ENCODE measurements at regions not wholly inside any gene's neighbourhood (a gene's known extent, or its start where the extent isn't known, plus 50 kb on each side); places are given as distances from the start of the nearest gene placed in this dataset.
"Not testable (repeated sequence)": the region's sequence is repeated elsewhere in the genome, so short reads cannot be mapped to it uniquely, and the experiment has no call there.

DNA sequence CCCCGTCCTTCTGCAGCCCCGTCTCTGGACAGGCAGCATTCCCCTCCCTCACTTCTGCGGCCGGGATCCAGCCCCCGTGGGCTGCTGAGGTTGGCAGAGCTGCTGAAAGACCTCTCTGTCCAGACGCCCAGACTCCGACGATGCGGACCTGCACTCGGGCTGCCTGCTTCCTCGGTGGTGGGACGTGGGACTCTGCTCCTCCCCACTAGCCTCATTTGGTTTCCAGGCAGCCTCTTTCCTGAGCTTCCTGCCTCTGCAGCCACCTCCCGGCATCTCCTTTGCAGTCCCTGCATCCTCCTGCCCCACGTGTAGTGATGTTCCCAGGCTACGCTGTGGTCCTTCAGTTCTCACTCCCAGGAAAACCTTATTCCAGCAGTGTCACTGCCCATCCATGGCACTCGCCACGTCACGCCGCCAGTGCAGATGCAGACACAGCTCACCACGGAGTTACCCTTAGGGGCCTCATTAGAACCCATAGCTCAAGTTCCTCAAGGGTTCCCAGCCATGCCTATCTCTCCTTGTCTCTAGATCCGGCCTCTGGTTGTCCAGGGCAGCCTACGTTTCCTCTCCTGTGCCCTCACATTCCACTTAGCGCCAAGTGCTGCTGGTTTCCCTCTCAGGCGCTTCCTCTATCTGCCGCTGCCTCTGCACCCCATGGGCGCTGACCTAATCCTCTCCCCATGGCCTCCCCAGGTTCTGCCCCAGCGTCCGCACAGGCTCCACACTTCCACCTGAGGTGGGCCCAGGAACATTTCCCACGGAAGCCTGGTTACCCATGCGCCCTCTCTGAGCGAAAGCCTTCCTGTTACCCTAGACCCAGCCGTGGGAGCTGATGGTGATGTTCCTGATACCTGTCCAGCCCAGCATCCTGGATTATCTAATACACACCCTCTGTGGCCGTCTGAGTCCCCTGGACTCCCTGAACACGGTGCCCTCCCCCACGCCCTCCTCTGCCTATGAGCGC lies 318.3 kb upstream of the MYT1L start:
- no peak for DNase-seq

DNA sequence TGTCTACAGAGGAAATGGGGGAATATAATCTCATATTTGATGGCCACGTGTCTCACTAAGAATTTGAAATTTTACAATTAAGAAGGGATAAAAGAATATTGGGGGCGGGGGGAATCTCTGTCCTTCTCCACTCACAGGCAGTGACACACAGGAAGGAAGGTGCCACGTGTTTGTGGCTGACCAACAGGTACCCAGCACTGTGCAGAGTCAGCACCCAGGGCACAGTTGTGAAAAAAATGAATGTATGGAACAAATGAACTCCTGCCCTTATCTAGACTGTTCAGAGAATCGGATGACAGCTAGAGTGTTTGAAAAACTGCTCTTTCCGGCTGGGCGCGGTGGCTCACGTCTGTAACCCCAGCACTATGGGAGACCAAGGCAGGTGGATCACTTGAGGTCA lies 317.0 kb upstream of the MYT1L start:
- no peak for DNase-seq

DNA sequence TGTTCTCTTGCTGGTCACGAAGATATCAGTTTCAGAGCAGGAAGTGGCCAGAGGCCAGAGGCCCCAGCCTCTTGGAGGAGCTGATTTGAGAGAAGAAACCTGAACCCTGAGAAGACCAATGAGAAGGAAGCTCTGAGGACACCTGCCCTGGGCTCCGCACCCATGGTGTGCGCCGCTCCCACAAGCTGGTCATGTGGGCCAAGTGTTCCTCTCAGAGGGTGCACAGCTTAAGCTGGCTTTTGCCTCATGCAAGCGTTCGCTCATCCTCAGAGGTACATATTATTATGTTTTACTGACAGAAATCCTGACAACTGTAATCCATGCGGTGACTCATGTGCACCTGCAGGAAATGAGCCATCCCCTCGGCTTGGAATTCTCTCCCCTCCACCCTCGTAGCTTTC lies 316.1 kb upstream of the MYT1L start:
- no peak for DNase-seq

DNA sequence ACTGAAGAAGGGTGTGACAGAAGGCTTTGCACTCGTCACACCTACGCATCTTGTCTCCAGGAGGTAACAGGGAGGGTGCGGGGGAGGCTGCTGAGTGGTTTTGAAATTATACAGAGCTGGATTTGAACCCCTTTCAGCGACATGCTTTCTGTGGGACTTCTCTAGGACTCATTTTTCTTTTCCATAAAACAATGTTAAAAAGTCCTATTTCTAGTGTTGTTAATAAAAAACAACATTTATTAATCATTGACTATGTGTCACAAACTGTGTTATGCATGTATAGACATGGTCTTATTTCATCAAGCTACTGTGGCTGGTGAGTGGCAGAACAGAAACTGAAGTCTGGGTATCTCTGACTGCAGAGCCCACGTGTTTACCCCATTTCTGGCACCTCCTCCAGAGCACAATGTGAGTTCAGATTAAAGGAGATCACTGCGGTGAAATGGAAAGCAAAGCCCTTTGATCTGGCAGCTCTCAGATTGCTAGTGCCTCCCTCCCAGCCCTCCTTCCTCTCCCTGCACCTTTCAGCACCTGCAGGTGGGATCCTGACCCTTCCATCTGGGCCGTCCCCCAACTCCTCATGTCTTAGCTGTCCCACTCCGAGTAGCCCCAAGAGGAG lies 315.5 kb upstream of the MYT1L start:
- DNase-seq, result no peak

DNA sequence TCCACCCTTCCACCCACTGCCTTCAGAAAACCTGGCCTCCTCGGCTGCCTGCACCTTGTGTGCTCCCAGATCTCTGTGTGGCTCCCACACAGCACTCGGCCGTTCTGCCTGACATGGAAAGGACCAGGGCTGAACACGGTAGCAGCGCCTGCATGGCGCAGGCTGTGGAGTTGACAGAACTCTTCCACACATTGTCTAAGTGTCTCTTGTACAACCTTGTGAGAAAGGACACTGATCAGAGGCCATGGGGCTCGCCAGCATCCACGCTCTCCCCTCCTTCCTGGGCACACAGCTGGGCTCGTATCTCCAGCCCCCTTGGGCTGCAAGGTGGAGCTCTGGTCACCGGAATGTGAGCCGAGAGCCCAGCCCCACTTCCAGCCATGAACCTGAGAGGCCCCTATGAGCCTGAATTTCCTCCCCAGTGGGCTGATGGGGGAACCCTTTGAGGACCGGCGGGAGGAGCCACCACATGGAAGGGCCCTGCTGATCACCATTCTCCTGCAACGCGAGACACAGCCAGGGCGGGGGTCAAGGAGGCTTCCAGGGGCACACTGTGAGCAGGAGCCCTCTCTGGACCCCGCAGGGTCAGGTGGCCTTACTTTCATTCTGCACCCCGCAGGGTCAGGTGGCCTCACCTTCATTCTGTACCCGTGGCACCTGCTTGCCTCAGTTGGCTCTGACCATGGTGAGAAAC lies 314.2 kb upstream of the MYT1L start:
- DNase-seq, result no peak

DNA sequence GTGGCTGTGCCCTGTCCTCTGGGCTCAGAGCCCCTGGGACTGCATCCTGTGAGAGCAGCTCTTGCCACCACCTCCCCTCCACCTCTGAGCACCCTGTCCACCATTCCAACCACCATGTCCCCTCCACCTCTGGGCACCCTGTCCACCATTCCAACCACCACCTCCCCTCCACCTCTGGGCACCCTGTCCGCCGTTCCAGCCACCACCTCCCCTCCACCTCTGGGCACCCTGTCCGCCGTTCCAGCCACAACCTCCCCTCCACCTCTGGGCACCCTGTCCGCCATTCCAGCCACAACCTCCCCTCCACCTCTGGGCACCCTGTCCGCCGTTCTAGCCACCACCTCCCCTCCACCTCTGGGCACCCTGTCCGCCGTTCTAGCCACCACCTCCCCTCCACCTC lies 313.7 kb upstream of the MYT1L start:
- DNase-seq, result not testable (repeated sequence)

DNA sequence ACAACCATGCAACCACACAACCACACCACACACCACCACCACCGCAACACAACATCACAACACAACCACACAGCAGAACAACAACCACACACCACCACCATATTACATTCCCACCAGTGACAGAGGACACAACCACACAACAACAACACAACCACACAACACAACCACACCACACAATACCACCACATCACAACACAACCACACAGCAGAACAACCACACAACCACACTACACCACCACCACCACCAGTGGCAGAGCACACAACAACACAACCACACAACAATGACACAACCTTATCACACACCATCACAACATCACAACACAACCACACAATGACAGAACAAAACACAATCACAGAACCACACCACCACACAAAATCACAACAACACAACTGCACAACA lies 313.0 kb upstream of the MYT1L start:
- DNase-seq, result no peak

DNA sequence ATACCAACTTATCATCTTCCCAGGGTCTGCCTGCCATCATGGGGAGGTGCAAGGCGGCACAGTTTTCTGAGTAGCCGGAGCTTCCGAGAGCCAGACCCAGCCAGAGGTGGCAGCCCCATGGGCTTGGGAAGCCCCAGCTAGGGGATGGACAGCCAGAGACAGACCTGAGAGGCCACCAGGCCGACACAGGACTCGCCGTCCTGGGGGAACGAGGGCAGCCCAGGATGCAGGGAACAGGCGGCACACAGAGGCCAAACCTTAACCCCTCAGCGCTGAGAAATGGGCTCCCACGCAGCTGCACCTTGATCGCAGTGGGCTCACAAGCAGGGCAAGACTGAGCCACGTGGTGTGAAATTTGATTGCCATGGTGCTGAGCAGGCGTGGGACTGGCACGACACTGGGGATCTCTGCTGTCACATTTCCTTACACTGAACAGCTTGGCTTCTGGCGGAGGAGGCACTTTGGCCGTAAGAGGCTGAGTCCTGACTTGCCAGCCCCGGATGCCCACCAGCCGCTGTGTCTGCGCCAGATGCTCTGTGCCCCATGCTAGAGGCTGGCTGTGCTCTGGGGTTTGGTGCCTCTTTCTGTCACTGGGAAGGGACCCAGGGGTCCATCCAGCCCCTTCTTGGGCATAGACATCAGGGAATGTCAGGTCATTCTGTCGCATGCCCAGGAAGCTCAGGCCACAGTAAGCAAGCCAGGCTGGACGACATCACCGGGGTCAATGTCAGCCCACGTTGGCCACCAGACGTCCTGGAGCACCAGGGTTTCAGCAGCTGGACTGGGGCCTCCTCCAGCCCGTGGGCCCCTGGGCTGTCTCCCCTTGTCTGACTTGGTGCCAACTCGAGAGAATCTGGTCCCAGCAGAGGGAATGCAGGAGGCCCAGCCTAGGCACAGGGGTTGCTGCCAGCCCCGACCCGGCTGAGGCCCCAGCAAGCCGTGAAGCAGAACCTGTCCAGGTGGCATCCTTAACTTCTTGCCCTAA lies 312.1 kb upstream of the MYT1L start:
- DNase-seq, result no peak

DNA sequence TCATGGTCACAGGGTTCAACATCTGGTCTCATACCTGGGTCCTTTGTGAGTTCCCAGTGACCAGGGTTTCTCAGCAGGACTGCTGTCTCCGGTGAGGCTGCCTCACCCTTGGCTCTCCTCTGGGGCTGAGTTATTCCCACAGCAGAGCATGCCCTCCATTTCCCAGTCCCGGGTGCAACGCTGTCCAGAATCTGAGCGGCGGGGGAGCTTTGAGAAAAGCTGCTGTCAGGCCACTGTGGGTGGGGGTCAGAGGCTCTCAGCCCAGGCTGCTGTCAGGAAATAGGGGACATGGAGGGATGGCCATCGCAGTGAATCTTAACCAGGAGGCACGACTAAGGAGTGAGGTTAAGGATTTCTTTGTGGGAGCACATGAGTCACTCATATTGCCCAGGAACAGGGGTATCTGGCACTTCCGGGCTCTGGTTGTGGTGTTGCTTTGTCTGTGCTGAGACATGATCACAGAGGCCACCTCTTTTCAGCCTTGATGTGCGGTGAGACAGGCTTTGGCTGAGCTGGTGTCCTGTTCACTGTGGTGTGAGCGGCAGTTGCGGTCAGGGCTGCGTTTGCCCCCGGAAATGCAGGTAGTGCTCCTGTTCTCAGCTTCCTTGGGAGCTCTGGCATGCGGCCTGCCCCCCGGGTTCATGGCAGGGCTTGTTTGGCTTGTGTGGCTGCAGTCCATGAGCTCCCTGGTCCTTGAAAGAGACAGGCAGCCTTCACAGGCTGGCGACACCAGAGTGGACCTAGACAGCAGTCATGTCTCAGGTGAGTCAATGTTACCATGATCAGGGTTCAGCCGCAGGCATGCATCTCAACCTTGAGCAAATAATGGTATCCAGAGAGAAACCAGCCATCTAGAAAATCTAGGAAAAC lies 310.7 kb upstream of the MYT1L start:
- DNase-seq, result no peak

DNA sequence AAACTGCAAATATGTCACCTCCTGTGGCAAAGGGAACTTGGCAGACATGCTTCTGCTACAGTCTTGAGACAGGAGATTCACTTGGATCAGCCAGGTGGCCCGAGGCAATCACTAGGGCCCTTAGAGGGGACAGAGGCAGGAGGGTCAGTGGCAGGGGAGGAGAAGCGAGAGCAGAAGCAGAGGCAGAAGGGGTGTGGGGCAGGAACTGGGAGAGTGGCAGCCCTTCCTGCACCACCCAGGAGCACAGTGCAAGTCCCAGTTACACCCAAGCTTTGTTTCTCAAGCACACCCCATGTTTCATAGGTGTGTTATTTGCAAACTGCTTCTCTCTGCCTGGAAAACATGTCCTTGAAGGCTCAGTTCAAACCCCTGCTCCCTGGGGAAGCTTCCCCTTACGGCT lies 309.7 kb upstream of the MYT1L start:
- DNase-seq, result no peak

DNA sequence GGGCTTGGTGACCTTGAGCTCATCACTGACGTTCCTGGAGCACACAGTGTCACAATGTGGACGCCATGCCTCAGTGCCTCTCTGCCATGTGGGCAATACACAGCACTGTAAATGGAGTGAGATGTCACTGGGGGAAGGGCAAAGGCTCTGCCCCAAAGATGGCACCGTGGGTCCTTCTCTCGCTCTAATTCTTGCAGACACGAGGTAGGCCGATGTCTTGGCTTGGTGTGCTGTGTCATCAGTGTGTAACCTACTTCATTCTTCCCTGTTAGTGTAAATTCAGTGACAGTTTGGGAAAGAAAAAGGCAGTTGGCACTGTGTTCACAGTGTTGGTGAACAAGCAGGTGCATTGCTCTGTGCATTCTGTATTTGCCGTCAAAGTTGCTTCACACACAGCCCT lies 309.3 kb upstream of the MYT1L start:
- DNase-seq, result no peak

DNA sequence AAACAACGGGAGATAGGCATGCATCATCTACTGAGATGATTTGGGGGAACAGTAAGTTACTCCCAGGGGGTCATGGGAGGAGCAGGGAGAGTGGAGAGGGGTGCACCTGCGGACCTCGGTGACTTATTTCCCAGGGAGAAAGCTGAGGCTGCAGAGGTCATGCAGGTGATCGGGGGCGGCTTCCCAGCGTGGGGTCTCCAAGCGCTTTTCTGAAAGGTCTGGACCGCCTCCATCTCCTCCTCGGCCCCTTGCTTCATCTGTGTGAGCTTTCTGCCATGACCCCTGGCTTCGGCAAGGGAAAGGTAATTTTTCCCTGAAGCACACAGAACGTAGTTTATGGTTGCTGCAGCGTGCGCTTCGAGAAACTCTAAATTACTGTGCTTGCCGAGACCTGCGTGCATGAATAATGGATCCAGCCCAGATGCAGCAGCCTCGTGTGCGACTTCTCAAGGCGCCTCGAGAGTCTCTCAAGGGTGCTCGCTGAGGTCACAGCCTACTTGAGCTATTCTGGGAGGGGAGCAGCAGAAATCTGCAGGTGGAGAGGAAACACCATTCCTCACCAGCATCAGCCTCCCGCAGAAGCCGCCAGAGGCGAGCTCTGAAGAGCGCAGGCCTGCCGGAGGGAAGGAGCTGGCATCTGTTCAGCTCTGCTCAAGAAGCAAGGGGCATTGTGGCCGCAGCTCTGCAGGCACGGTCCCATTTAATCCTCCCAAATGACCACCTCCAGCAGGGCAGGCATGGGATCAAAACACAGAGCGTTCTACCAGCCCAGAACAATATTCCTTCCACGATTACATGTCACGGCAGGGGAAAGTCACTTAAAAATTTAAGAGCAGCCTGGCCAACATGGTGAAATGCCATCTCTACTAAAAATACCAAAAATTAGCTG lies 308.4 kb upstream of the MYT1L start:
- DNase-seq, result no peak

DNA sequence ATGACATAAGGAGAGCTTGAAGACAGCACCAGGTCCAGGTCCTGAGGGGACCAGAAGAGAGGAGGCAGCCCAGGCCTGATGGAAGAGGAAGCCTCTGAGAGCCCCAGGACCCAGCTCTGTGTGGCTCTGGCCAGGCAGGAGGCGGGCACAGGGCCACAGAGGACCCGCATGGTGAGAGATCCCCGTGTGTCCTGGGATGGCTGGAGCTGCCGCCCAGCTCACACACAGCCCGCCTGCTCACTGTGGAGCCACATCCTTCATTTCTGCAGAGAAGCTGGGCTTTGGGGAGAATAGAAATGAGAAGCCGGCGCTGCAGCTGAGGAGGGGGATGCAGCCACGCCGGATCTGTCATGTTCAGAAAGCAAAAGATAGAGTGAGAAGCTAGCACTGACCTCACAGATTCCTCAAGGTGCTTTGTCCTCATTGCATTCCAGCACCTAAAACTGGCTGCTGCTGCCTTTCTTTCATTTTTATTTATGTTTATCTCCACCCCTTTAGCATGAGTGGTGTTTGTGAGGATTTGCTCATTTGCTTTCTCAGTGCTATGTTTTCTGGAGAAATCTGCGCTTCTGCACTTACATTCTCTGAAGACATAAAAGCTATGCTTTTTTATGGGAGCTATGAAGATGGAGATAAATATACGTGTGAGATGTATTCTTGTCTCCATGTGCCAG lies 307.6 kb upstream of the MYT1L start:
- DNase-seq, result no peak

DNA sequence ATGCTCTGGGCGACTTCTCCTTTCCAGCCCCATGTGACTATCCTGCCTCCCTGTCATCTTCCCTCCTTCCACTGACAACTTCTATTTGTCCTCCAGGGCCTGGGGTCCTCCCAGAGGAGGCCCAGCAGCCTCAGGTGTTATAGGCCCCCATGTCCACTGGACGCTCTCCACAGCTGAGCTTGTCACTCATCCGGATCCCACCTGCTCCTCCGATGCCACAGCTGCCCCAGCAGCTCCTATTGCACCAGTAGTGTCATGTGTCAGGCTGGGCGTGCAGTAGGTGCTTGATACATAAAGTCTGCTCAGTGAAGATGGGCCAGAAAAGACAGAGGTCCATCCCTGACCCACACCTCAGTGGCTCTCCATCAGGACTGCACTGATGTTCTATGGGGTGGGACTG lies 305.7 kb upstream of the MYT1L start:
- DNase-seq, result no peak

DNA sequence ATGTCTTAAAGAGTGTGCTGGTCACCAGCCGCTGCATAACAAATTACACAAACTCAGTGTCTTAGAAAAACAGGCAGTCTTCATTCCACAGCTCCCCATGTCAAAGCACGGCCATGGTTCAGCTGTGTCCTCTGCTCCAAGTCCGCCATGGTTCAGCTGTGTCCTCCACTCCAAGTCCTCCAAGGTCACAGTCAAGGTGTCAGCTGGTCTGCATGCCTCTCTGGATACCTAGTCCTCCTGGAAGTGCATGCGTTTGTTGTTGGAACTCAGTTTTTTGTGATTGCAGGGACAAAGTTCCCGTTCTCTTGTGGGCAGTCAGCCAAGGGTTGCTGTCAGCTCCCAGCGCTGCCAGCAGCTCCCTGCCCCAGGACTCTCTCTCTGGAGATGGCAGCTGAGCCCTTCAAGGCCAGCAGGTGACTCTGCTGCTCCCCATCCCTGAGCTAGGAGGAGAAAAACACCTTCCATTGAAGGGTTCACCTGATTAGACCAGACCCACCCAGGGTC lies 304.0 kb upstream of the MYT1L start:
- no peak for DNase-seq

DNA sequence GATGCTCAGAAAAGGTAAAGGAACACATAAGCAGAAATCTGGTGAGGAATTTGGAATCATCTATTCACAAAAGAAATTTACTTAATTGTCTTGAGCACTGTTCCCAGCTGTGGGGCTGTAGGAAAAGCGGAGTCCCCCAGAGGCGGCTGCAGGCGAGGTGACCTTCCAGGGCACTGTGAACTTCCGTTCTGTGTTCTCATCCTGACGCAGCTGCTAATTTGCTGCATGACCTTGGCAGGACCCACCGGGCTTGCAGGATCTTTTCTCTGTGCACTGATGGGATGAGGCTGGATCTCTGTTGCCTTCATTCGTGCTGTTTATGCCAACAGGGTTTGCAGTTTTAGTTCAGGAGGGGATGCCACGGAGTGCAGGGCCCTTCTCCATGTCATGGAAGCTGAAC lies 301.9 kb upstream of the MYT1L start:
- DNase-seq, result no peak

DNA sequence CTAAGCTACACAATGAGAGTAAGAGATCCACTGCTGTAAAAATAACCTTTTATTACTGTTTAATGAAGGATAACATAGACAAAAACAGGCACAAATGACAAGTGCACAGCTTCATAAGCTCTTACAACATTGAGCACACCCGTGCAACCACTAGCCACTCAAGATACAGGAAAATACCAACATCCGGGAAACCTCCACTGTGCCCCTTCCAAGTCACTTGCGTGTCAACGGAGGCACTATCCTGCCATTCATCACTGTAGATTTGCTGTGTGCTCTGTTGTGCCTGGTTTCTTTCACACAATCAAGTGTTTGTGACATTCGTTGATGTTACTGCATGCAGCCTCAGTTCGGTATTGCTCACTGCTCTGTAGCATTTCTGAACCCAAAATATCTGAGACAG lies 292.9 kb upstream of the MYT1L start:
- no peak for DNase-seq

DNA sequence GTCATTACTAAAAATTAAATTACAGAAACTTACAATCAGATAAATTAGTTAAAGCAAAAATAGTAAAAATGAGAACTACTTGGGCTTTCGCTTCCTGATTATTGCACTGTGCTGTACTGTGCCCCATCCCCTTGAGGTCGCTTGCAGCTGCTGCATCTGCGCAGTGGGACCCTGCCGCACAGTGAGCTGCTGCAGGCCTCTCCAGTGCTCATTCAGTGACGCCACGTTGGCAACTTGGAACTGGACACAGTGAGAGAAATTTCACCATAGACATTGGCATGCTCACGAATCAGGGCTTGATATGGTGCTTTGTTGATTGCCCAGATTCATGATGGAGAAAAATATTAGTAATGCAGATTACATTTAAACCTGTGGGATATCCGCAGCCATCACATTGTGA lies 290.8 kb upstream of the MYT1L start:
- no peak for DNase-seq

DNA sequence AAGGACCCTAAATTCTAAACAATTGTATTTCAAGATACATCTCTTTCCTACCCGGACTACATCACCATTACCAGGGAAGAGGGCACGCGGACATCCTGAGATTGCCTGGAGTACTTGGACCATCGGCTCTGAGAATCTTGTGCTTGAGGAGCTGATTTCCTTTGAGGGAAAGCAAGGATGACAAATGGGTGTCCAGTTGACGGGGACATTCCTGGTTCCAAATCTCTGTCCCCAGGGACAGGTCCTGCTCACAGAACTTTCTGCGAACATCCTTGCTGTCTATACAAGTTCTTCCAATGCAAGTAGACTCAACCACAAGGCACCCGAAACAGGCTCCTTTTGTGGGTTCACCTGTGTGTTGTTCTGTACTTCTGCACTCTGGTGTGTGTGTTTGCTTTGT lies 289.5 kb upstream of the MYT1L start:
- no peak for DNase-seq

DNA sequence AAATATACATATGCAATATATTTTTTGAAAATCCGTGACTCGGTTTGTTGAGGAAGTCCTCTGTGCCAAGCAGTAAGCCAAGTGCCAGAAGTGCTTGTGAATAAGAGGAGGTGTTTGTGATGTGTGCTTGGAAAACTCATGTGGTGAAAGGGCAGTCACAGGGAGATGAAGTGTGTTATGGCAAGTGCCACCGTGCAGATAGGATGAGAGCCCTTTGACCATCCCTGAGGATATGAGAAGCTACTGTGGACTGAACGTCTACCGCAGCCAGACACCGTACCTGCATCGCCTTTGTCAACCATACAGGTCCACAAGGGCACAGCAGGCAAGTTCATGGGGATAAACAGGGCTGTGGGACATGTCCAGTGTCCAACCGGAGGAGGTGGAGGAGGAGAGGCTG lies 288.9 kb upstream of the MYT1L start:
- DNase-seq, result no peak
